ENCODE measurements at regions not wholly inside any gene's neighbourhood (a gene's known extent, or its start where the extent isn't known, plus 50 kb on each side); places are given as distances from the start of the nearest gene placed in this dataset.

GRCh38 chr22:26993886-26994285 is 336.5 kb downstream of the MIAT start:
- Histone ChIP-seq H3K27ac (ENCODE audit: low read depth, low read length) (no peak overlapping the region), H3K79me2 (ENCODE audit: control insufficient read depth, insufficient read depth, low read length, unreplicated experiment) (no peaks in the 10 kb centered on the region), H3K36me3 (ENCODE audit: insufficient read depth, low read length) (no peaks in the 10 kb centered on the region), H3K4me1 (ENCODE audit: control insufficient read depth, insufficient read depth, low read length, unreplicated experiment) (no peaks in the 10 kb centered on the region), H3K27me3 (ENCODE audit: insufficient read depth, low read length) (peaks cover 23% of the 10 kb centered on the region; the same call in 1 of the 2 replicates), H3K4me3 (ENCODE audit: low read depth, low read length) (no peak overlapping the region), H2AFZ (ENCODE audit: low read length, unreplicated experiment) (no peak overlapping the region)

DNA sequence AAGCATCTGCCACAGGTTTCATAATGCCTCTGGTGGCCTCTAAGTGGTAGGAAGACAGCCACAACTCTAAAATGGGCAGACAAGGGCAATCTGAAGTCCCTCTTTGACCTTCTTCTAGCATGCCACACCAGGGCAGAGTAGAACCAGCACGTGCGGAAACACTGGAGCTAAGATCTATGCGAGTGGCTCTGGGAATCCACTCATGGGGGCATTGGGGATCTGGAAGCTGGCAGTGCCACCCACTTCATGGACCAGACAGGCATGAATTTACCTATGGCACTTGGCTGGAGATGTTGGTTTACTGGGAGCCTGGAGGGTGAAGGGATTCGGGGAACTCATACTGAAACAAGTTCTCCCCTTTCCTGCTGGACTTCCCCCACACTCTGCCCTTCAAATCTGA is 337.4 kb downstream of the MIAT start:
- H3K4me1 ChIP-seq (ENCODE audit: control insufficient read depth, insufficient read depth, low read length, unreplicated experiment) = no peaks in the 10 kb centered on the region
- H3K79me2 ChIP-seq (ENCODE audit: control insufficient read depth, insufficient read depth, low read length, unreplicated experiment) = no peaks in the 10 kb centered on the region
- H3K4me3 ChIP-seq (ENCODE audit: low read depth, low read length) = no peak overlapping the region
- no peak overlapping the region for H3K27ac ChIP-seq (ENCODE audit: low read depth, low read length)
- no peaks in the 10 kb centered on the region for H3K36me3 ChIP-seq (ENCODE audit: insufficient read depth, low read length)
- H3K27me3 ChIP-seq (ENCODE audit: insufficient read depth, low read length) = peaks cover 21% of the 10 kb centered on the region; the same call in 1 of the 2 replicates
- no peak overlapping the region for H2AFZ ChIP-seq (ENCODE audit: low read length, unreplicated experiment)

DNA sequence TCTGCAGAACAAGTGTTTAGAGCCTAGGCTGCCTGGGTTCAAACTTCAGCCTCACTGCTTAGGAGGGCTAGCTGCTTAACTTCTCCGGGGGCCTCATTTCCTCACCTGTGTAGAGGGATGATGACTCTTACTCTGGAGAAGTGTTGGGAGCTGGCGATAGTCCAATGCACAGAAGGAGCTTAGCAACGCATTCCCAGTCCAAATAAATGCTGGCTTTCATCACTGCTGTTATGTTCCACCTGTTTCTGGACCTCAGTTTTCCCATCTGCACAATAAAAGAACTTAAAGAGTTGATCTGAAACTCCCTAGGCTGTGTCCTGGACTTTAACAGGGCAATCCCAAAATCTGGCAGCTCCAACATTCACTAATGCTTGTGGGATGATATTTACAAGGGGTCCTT is 337.8 kb downstream of the MIAT start:
- Histone ChIP-seq H3K4me3 (ENCODE audit: low read depth, low read length) (no peak overlapping the region), H2AFZ (ENCODE audit: low read length, unreplicated experiment) (no peak overlapping the region), H3K27me3 (ENCODE audit: insufficient read depth, low read length) (peaks cover 19% of the 10 kb centered on the region; the same call in 1 of the 2 replicates), H3K36me3 (ENCODE audit: insufficient read depth, low read length) (no peaks in the 10 kb centered on the region), H3K79me2 (ENCODE audit: control insufficient read depth, insufficient read depth, low read length, unreplicated experiment) (no peaks in the 10 kb centered on the region), H3K4me1 (ENCODE audit: control insufficient read depth, insufficient read depth, low read length, unreplicated experiment) (no peaks in the 10 kb centered on the region), H3K27ac (ENCODE audit: low read depth, low read length) (no peak overlapping the region)

DNA sequence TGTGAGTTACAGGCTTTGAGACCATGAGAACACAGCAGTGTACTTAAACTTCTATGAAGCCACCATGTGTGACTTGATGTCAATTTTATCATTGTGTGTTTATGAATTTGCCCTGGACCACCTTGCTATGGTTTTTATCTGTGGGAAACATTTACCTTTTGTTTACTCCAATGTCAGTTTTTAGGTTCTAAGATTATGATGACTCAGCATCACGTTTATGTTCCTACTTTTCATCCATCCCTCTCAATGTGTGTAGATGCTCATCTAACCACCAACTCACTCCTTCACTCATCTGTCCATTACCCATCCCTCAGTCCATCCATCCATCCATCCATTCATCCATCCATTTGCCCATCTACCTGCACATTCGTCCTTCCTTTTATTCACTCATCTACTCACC is 338.8 kb downstream of the MIAT start:
- no peaks in the 10 kb centered on the region for H3K4me1 ChIP-seq (ENCODE audit: control insufficient read depth, insufficient read depth, low read length, unreplicated experiment)
- no peak overlapping the region for H3K27ac ChIP-seq (ENCODE audit: low read depth, low read length)
- no peaks in the 10 kb centered on the region for H3K79me2 ChIP-seq (ENCODE audit: control insufficient read depth, insufficient read depth, low read length, unreplicated experiment)
- peaks cover 17% of the 10 kb centered on the region; the same call in 1 of the 2 replicates for H3K27me3 ChIP-seq (ENCODE audit: insufficient read depth, low read length)
- no peaks in the 10 kb centered on the region for H3K36me3 ChIP-seq (ENCODE audit: insufficient read depth, low read length)
- no peak overlapping the region for H2AFZ ChIP-seq (ENCODE audit: low read length, unreplicated experiment)
- no peak overlapping the region for H3K4me3 ChIP-seq (ENCODE audit: low read depth, low read length)

DNA sequence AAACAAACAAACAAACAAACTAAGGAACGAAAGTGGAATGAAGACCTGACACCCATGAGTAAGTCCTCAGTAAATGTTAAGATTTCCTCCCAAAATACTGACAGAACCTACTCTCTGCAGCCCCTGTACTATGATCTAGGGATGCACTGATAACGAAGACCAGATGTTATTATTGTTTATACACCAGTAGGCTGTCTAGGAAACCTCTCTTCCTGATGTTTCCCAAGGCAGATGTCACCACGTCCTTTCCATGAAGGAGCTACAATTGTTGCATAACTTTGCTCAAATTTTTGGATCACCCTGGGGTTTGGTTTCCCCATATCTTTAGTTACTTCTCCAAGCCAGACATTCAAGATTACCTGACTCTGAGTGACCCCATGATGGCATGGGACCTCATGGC is 340.7 kb downstream of the MIAT start:
- H3K4me3 ChIP-seq (ENCODE audit: low read depth, low read length) = no peak overlapping the region
- H3K4me1 ChIP-seq (ENCODE audit: control insufficient read depth, insufficient read depth, low read length, unreplicated experiment) = no peaks in the 10 kb centered on the region
- no peaks in the 10 kb centered on the region for H3K79me2 ChIP-seq (ENCODE audit: control insufficient read depth, insufficient read depth, low read length, unreplicated experiment)
- peaks cover 9% of the 10 kb centered on the region; the same call in 1 of the 2 replicates for H3K27me3 ChIP-seq (ENCODE audit: insufficient read depth, low read length)
- H3K36me3 ChIP-seq (ENCODE audit: insufficient read depth, low read length) = no peaks in the 10 kb centered on the region
- H2AFZ ChIP-seq (ENCODE audit: low read length, unreplicated experiment) = no peak overlapping the region
- H3K27ac ChIP-seq (ENCODE audit: low read depth, low read length) = no peak overlapping the region

DNA sequence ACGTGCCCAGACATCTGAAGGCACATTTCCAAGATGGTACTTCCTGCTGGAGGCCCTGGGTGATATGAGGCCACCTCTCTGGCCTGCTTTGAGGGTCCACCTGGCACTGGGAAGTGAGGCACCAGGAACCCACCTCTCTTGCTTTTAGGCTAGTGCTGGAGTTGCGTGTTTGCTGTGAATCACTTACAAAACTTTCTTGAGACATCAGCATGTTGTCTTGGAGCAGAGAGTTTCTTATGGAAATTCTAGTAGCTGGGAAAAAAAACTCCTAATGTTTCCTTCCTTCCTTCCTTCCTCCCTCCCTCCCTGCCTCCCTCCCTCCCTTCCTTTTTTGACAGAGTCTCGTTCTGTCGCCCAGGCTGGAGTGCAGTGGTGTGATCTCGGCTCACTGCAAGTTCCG is 341.3 kb downstream of the MIAT start:
- Histone ChIP-seq H2AFZ (ENCODE audit: low read length, unreplicated experiment) (no peak overlapping the region), H3K27ac (ENCODE audit: low read depth, low read length) (no peak overlapping the region), H3K36me3 (ENCODE audit: insufficient read depth, low read length) (no peaks in the 10 kb centered on the region), H3K4me3 (ENCODE audit: low read depth, low read length) (no peak overlapping the region), H3K4me1 (ENCODE audit: control insufficient read depth, insufficient read depth, low read length, unreplicated experiment) (no peaks in the 10 kb centered on the region), H3K79me2 (ENCODE audit: control insufficient read depth, insufficient read depth, low read length, unreplicated experiment) (no peaks in the 10 kb centered on the region), H3K27me3 (ENCODE audit: insufficient read depth, low read length) (peaks cover 8% of the 10 kb centered on the region; the same call in 1 of the 2 replicates)

- Histone ChIP-seq H3K36me3 (ENCODE audit: insufficient read depth, low read length) (no peaks in the 10 kb centered on the region), H2AFZ (ENCODE audit: low read length, unreplicated experiment) (no peak overlapping the region), H3K27me3 (ENCODE audit: insufficient read depth, low read length) (peaks cover 19% of the 10 kb centered on the region), H3K27ac (ENCODE audit: low read depth, low read length) (no peak overlapping the region), H3K4me1 (ENCODE audit: control insufficient read depth, insufficient read depth, low read length, unreplicated experiment) (no peaks in the 10 kb centered on the region), H3K79me2 (ENCODE audit: control insufficient read depth, insufficient read depth, low read length, unreplicated experiment) (no peaks in the 10 kb centered on the region), H3K4me3 (ENCODE audit: low read depth, low read length) (no peak overlapping the region)
Observed at GRCh38 chr22:27003297-27003696, 345.9 kb downstream of the MIAT start.

- Histone ChIP-seq H3K36me3 (ENCODE audit: insufficient read depth, low read length) (no peaks in the 10 kb centered on the region), H3K79me2 (ENCODE audit: control insufficient read depth, insufficient read depth, low read length, unreplicated experiment) (no peaks in the 10 kb centered on the region), H3K4me3 (ENCODE audit: low read depth, low read length) (no peak overlapping the region), H3K4me1 (ENCODE audit: control insufficient read depth, insufficient read depth, low read length, unreplicated experiment) (no peaks in the 10 kb centered on the region), H2AFZ (ENCODE audit: low read length, unreplicated experiment) (no peak overlapping the region), H3K27me3 (ENCODE audit: insufficient read depth, low read length) (peaks cover 19% of the 10 kb centered on the region), H3K27ac (ENCODE audit: low read depth, low read length) (no peak overlapping the region)
Observed at GRCh38 chr22:27004434-27004833, 347.0 kb downstream of the MIAT start.

DNA sequence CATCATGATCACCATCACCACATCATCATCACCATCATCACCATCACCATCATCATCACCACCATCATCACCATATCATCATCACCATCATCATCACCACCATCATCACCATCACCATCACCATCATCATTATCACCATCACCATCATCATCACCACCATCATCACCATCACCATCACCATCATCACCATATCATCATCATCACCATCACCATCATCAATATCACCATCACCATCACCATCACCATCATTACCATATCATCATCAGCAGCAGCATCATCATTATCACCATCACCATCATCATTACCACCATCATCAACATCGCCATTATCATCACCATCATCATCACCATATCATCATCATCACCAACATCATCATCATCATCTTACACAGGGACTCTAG is 351.1 kb downstream of the MIAT start:
- no peak overlapping the region for H3K4me3 ChIP-seq (ENCODE audit: low read depth, low read length)
- H3K27ac ChIP-seq (ENCODE audit: low read depth, low read length) = no peak overlapping the region

DNA sequence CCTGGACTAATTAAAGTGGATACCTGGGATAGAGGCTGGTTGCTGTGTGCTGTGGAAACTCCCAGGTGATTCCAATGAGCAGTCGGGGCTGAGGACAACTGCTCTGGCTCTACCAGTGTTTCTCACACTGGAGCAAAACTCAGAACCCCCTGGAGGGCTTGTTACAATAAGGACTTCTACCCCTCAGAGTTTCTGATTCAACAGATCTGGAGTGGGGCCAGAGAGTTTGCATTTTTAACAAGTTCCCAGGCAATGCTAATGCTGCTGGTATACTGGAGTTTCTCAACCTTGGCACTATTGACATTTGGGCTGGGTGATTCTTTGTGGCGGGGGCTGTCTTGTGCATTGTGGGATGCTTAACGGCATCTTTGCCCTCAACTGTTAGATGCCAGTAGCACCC is 353.7 kb downstream of the MIAT start:
- no peak overlapping the region for H2AFZ ChIP-seq (ENCODE audit: low read length, unreplicated experiment)
- H3K4me1 ChIP-seq (ENCODE audit: control insufficient read depth, insufficient read depth, low read length, unreplicated experiment) = no peaks in the 10 kb centered on the region
- no peak overlapping the region for H3K4me3 ChIP-seq (ENCODE audit: low read depth, low read length)
- H3K79me2 ChIP-seq (ENCODE audit: control insufficient read depth, insufficient read depth, low read length, unreplicated experiment) = no peaks in the 10 kb centered on the region
- H3K27ac ChIP-seq (ENCODE audit: low read depth, low read length) = no peak overlapping the region
- H3K36me3 ChIP-seq (ENCODE audit: insufficient read depth, low read length) = no peaks in the 10 kb centered on the region
- H3K27me3 ChIP-seq (ENCODE audit: insufficient read depth, low read length) = peaks cover 5% of the 10 kb centered on the region; the same call in 1 of the 2 replicates

More for the DNA sequence above, 351.1 kb downstream of the MIAT start:
- H3K4me1 ChIP-seq (ENCODE audit: control insufficient read depth, insufficient read depth, low read length, unreplicated experiment) = no peaks in the 10 kb centered on the region
- no peak overlapping the region for H2AFZ ChIP-seq (ENCODE audit: low read length, unreplicated experiment)
- H3K79me2 ChIP-seq (ENCODE audit: control insufficient read depth, insufficient read depth, low read length, unreplicated experiment) = no peaks in the 10 kb centered on the region
- H3K27me3 ChIP-seq (ENCODE audit: insufficient read depth, low read length) = peaks cover 19% of the 10 kb centered on the region
- no peaks in the 10 kb centered on the region for H3K36me3 ChIP-seq (ENCODE audit: insufficient read depth, low read length)

DNA sequence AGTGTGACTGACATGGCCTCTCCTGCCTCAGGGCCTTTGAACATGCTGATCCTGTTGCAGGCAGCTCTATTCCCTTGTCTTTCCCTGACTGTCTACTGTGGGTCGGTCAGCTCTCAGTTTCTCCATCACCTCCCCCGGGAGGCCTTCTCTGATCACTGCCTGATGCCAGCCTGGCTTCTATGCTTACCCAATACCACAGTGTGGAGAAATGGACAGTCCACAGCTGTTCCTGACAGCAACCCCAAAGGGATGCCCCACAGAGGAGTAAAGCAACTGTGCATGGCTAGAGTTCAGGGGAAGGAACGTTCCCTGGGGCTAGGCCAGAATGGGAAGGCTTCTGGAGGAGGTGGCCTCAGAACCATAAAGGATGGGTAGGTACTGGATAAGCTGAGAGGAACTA is 354.3 kb downstream of the MIAT start:
- no peak overlapping the region for H3K27ac ChIP-seq (ENCODE audit: low read depth, low read length)
- no peaks in the 10 kb centered on the region for H3K4me1 ChIP-seq (ENCODE audit: control insufficient read depth, insufficient read depth, low read length, unreplicated experiment)
- peaks cover 5% of the 10 kb centered on the region; the same call in 1 of the 2 replicates for H3K27me3 ChIP-seq (ENCODE audit: insufficient read depth, low read length)
- no peaks in the 10 kb centered on the region for H3K79me2 ChIP-seq (ENCODE audit: control insufficient read depth, insufficient read depth, low read length, unreplicated experiment)
- no peak overlapping the region for H3K4me3 ChIP-seq (ENCODE audit: low read depth, low read length)
- no peak overlapping the region for H2AFZ ChIP-seq (ENCODE audit: low read length, unreplicated experiment)
- H3K36me3 ChIP-seq (ENCODE audit: insufficient read depth, low read length) = no peaks in the 10 kb centered on the region
